CD4-positive, alpha-beta T cell (primary cell): ENCODE measurements at regions not wholly inside any gene's neighbourhood (a gene's known extent, or its start where the extent isn't known, plus 50 kb on each side); places are given as distances from the start of the nearest gene placed in this dataset.
"Not testable (repeated sequence)": the region's sequence is repeated elsewhere in the genome, so short reads cannot be mapped to it uniquely, and the experiment has no call there.

Experiments
- ATAC-seq: fragments of 200-7000 bp; cut with Tn5 transposase; one replicate; pipeline ENCODE4 v1.10.0; 2022; ENCODE audit warnings: mild to moderate bottlenecking; ENCODE audit not compliant: poor library complexity
- CTCF ChIA-PET: fragments of 350-600 bp; sonication (Branson Sonifier 250); formaldehyde crosslinking; loops from one replicate; lab custom pipeline; 2021; ENCODE audit warnings: antibody characterized with exemption, inconsistent platforms; lab: Charles Lee
- POLR2A ChIA-PET: fragments of 350-600 bp; sonication (Branson Sonifier 250); formaldehyde crosslinking; loops from one replicate; lab custom pipeline; 2021; ENCODE audit warnings: antibody characterized with exemption, inconsistent platforms; lab: Charles Lee
- DNase-seq, 14 experiments: peaks; one replicate each; pipeline ENCODE4 v3.0.0-alpha.2; 2013 to 2020; ENCODE audit warnings: mixed read lengths in 2 of 14
- H3K27ac ChIP-seq, 2 donors: one replicate each; pipeline versions ENCODE4 v1.5.1 to v1.7.0; 2013; ENCODE audit warnings: low read length in 2 of 2, low read depth in 1 of 2, mild to moderate bottlenecking in 1 of 2
- H3K27me3 ChIP-seq, 2 experiments: 1 replicate in 1 of 2; 2 replicates in 1 of 2; pipeline versions ENCODE4 v1.6.1 to v1.7.0; 2013; ENCODE audit warnings: low read length in 2 of 2, control low read depth in 1 of 2, mild to moderate bottlenecking in 1 of 2, moderate library complexity in 1 of 2; ENCODE audit not compliant: insufficient read depth in 2 of 2, control insufficient read depth in 1 of 2
- H3K36me3 ChIP-seq: one replicate; pipeline ENCODE4 v1.6.1; 2013; ENCODE audit warnings: low read length, control low read depth; ENCODE audit not compliant: insufficient read depth
- H3K4me1 ChIP-seq: one replicate; pipeline ENCODE4 v1.6.1; 2013; ENCODE audit warnings: low read length, control low read depth; ENCODE audit not compliant: insufficient read depth
- H3K4me3 ChIP-seq: one replicate; pipeline ENCODE4 v1.5.1; 2013; ENCODE audit warnings: mild to moderate bottlenecking, low read length, moderate library complexity
- H3K9me3 ChIP-seq, 2 experiments: 1 replicate in 1 of 2; 2 replicates in 1 of 2; pipeline versions ENCODE4 v1.6.1 to v1.7.0; 2013; ENCODE audit warnings: low read length in 2 of 2, mild to moderate bottlenecking in 2 of 2, control low read depth in 1 of 2, moderate library complexity in 1 of 2; ENCODE audit not compliant: control insufficient read depth in 1 of 2, insufficient read depth in 1 of 2
- H3K27ac Mint-ChIP-seq: one replicate; pipeline ENCODE4 v1.8.0; 2020; ENCODE audit warnings: mixed read lengths
- H3K27me3 Mint-ChIP-seq: one replicate; pipeline ENCODE4 v1.8.0; 2021; ENCODE audit warnings: mixed read lengths
- H3K36me3 Mint-ChIP-seq: one replicate; pipeline ENCODE4 v1.8.0; 2021; ENCODE audit warnings: low read depth, mixed read lengths
- H3K4me1 Mint-ChIP-seq: one replicate; pipeline ENCODE4 v1.8.0; 2021; ENCODE audit warnings: low read depth, mixed read lengths
- H3K4me3 Mint-ChIP-seq: one replicate; pipeline ENCODE4 v1.8.0; 2020; ENCODE audit warnings: mild to moderate bottlenecking, mixed read lengths
- H3K9me3 Mint-ChIP-seq: one replicate; pipeline ENCODE4 v1.8.0; 2020; ENCODE audit warnings: mixed read lengths
- CTCF ChIP-seq: fragments of 200-600 bp; IDR thresholded peaks from one replicate; pipeline ENCODE4 v1.8.0; 2022; ENCODE audit warnings: antibody characterized with exemption, mild to moderate bottlenecking
- intact Hi-C, 2 experiments: fragments of 100-400 bp; cut with DNase I in 1 of 2; cut with micrococcal nuclease in 1 of 2; formaldehyde crosslinking; loops; one replicate each; pipeline versions ENCODE4 v1.15.1 to v1.9.0; 2023 to 2025; cut with DNase I, micrococcal nuclease

GRCh38 chr1:212514056-212514614 is 81.4 kb downstream of the NENF start:
- Mint-ChIP-seq H3K9me3 (no peaks in the 10 kb centered on the region), H3K4me3 (no peak overlapping the region), H3K36me3 (no peaks in the 10 kb centered on the region), H3K27ac (no peak overlapping the region), H3K27me3 (peaks cover 69% of the 10 kb centered on the region), H3K4me1 (no peaks in the 10 kb centered on the region)
- intact Hi-C loops = no loop called here
- TF ChIP-seq CTCF = no peak
- DNase-seq = peak in 5 of 14 experiments; percentile 7 to 45 (median 30)
- ATAC-seq = peak; percentile 34
- H3K27ac ChIP-seq = no peak overlapping the region
- H3K4me3 ChIP-seq = no peak overlapping the region
- POLR2A ChIA-PET = interaction anchor here (0.6 kb wide), 1 partner anchor 300 kb away, joined by 3 read pairs; no protein-coding TSS in a partner anchor
- H3K27me3 ChIP-seq = peaks cover 27 to 45% of the 10 kb centered on the region in 2 experiments
- CTCF ChIA-PET = interaction anchor here (0.5 kb wide), 1 partner anchor 37 kb away, joined by 4 read pairs; no protein-coding TSS in a partner anchor
- no peaks in the 10 kb centered on the region for H3K36me3 ChIP-seq
- H3K4me1 ChIP-seq = peaks cover 12% of the 10 kb centered on the region
- H3K9me3 ChIP-seq = peaks cover 0 to 7% of the 10 kb centered on the region in 2 experiments

GRCh38 chr1:212514782-212515181 is 82.1 kb downstream of the NENF start:
- no peaks in the 10 kb centered on the region for H3K36me3 ChIP-seq
- no peak overlapping the region for H3K27ac Mint-ChIP-seq
- H3K9me3 Mint-ChIP-seq = no peaks in the 10 kb centered on the region
- ChIA-PET POLR2A (interaction anchor here (0.6 kb wide), 1 partner anchor 300 kb away, joined by 3 read pairs; no protein-coding TSS in a partner anchor), CTCF (no interaction called here)
- H3K4me3 ChIP-seq = no peak overlapping the region
- H3K9me3 ChIP-seq = peaks cover 0 to 7% of the 10 kb centered on the region in 2 experiments
- H3K4me1 Mint-ChIP-seq = no peaks in the 10 kb centered on the region
- H3K4me3 Mint-ChIP-seq = no peak overlapping the region
- intact Hi-C loops = no loop called here
- no peak for TF ChIP-seq CTCF
- H3K4me1 ChIP-seq = peaks cover 12% of the 10 kb centered on the region
- DNase-seq (no peak), ATAC-seq (no peak)
- peaks cover 70% of the 10 kb centered on the region for H3K27me3 Mint-ChIP-seq
- H3K27ac ChIP-seq = no peak overlapping the region
- H3K36me3 Mint-ChIP-seq = no peaks in the 10 kb centered on the region
- H3K27me3 ChIP-seq = peaks cover 27 to 45% of the 10 kb centered on the region in 2 experiments

- POLR2A ChIA-PET = no interaction called here
- no peaks in the 10 kb centered on the region for H3K36me3 ChIP-seq
- H3K4me1 Mint-ChIP-seq = no peaks in the 10 kb centered on the region
- intact Hi-C loops = no loop called here
- no peaks in the 10 kb centered on the region for H3K36me3 Mint-ChIP-seq
- no peak overlapping the region for H3K4me3 Mint-ChIP-seq
- H3K9me3 ChIP-seq = peaks cover 0 to 7% of the 10 kb centered on the region in 2 experiments
- no peak overlapping the region for H3K4me3 ChIP-seq
- no peak overlapping the region for H3K27ac ChIP-seq
- H3K27me3 ChIP-seq = peaks cover 27 to 45% of the 10 kb centered on the region in 2 experiments
- H3K9me3 Mint-ChIP-seq = no peaks in the 10 kb centered on the region
- TF ChIP-seq CTCF = no peak
- DNase-seq (no peak), ATAC-seq (no peak)
- H3K27me3 Mint-ChIP-seq = peaks cover 75% of the 10 kb centered on the region
- CTCF ChIA-PET = no interaction called here
- peaks cover 12% of the 10 kb centered on the region for H3K4me1 ChIP-seq
- H3K27ac Mint-ChIP-seq = no peak overlapping the region
These were observed 82.6 kb downstream of the NENF start for GRCh38 chr1:212515329-212515760.

- not testable (repeated sequence) for H3K4me3 Mint-ChIP-seq, H3K36me3 ChIP-seq
These were observed 83.3 kb downstream of the NENF start for GRCh38 chr1:212516012-212516411.

More at GRCh38 chr1:212516012-212516411, 83.3 kb downstream of the NENF start:
- H3K27ac Mint-ChIP-seq, H3K27ac ChIP-seq, intact Hi-C loops, CTCF ChIA-PET, H3K4me1 Mint-ChIP-seq, POLR2A ChIA-PET, H3K9me3 Mint-ChIP-seq, H3K4me3 ChIP-seq, ATAC-seq, H3K9me3 ChIP-seq, DNase-seq, H3K36me3 Mint-ChIP-seq: not testable (repeated sequence)
- H3K27me3 Mint-ChIP-seq = peaks cover 80% of the 10 kb centered on the region
- H3K27me3 ChIP-seq = peaks cover 27 to 42% of the 10 kb centered on the region in 2 experiments
- peaks cover 12% of the 10 kb centered on the region for H3K4me1 ChIP-seq
